ENCODE measurements at regions not wholly inside any gene's neighbourhood (a gene's known extent, or its start where the extent isn't known, plus 50 kb on each side); places are given as distances from the start of the nearest gene placed in this dataset.

- H3K79me2 ChIP-seq (replicated peaks; ENCODE audit: insufficient read depth, low read length) = peaks cover 45% of the 10 kb centered on the region
- H3K36me3 ChIP-seq (ENCODE audit: insufficient read depth, low read length) = no peaks in the 10 kb centered on the region
- no peak overlapping the region for H3K4me3 ChIP-seq (ENCODE audit: low read length)
- peak overlapping the region; percentile 97 for H3K27ac ChIP-seq (ENCODE audit: low read length)
- H4K20me1 ChIP-seq (ENCODE audit: insufficient read depth) = no peaks in the 10 kb centered on the region
- no peaks in the 10 kb centered on the region for H3K9me3 ChIP-seq (ENCODE audit: low read length)
- no peaks in the 10 kb centered on the region for H3K9me2 ChIP-seq (ENCODE audit: insufficient read depth, low read length)
- H3K4me2 ChIP-seq (ENCODE audit: low read length) = no peak overlapping the region
- TF ChIP-seq TAF1 (IDR thresholded peaks at IDR 0.05; ENCODE audit: low read depth) (no peak), SMC3 (conservative IDR thresholded peaks at IDR 0.05; ENCODE audit: poor library complexity) (peak; percentile 92), EZH2 (IDR thresholded peaks at IDR 0.05; ENCODE audit: borderline replicate concordance, insufficient read depth, low read length, poor library complexity, severe bottlenecking) (no peak), EP300 (conservative IDR thresholded peaks at IDR 0.05; ENCODE audit: poor library complexity, severe bottlenecking) (peak; percentile 63), CTCF (IDR thresholded peaks at IDR 0.05; ENCODE audit: poor library complexity, severe bottlenecking) (peak; percentile 93), POLR2AphosphoS5 (IDR thresholded peaks at IDR 0.05) (no peak), MXI1 (conservative IDR thresholded peaks at IDR 0.05; ENCODE audit: poor library complexity, severe bottlenecking) (no peak), RAD21 (conservative IDR thresholded peaks at IDR 0.05) (peak; percentile 96)
- TF ChIP-seq, protein P1, sequence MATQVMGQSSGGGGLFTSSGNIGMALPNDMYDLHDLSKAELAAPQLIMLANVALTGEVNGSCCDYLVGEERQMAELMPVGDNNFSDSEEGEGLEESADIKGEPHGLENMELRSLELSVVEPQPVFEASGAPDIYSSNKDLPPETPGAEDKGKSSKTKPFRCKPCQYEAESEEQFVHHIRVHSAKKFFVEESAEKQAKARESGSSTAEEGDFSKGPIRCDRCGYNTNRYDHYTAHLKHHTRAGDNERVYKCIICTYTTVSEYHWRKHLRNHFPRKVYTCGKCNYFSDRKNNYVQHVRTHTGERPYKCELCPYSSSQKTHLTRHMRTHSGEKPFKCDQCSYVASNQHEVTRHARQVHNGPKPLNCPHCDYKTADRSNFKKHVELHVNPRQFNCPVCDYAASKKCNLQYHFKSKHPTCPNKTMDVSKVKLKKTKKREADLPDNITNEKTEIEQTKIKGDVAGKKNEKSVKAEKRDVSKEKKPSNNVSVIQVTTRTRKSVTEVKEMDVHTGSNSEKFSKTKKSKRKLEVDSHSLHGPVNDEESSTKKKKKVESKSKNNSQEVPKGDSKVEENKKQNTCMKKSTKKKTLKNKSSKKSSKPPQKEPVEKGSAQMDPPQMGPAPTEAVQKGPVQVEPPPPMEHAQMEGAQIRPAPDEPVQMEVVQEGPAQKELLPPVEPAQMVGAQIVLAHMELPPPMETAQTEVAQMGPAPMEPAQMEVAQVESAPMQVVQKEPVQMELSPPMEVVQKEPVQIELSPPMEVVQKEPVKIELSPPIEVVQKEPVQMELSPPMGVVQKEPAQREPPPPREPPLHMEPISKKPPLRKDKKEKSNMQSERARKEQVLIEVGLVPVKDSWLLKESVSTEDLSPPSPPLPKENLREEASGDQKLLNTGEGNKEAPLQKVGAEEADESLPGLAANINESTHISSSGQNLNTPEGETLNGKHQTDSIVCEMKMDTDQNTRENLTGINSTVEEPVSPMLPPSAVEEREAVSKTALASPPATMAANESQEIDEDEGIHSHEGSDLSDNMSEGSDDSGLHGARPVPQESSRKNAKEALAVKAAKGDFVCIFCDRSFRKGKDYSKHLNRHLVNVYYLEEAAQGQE (IDR thresholded peaks at IDR 0.05; ENCODE audit: borderline replicate concordance) = peak; percentile 14
- peak overlapping the region; percentile 67 for H3K9ac ChIP-seq (ENCODE audit: low read length)
- H3F3A ChIP-seq (ENCODE audit: insufficient read depth, low read length, poor library complexity, severe bottlenecking) = peaks cover 9% of the 10 kb centered on the region
- H3K27me3 ChIP-seq (ENCODE audit: insufficient read depth, low read depth, low read length) = no peaks in the 10 kb centered on the region
- H2AFZ ChIP-seq (ENCODE audit: low read depth, low read length) = peak overlapping the region; percentile 30
Observed at GRCh38 chr16:72501739-72502593, 330.0 kb upstream of the PMFBP1 start.

- Histone ChIP-seq H3K9ac (ENCODE audit: low read length) (peak overlapping the region; percentile 67), H2AFZ (ENCODE audit: low read depth, low read length) (no peak overlapping the region), H3K9me2 (ENCODE audit: insufficient read depth, low read length) (no peaks in the 10 kb centered on the region), H3K4me3 (ENCODE audit: low read length) (peak overlapping the region; percentile 42), H3F3A (ENCODE audit: insufficient read depth, low read length, poor library complexity, severe bottlenecking) (peaks cover 9% of the 10 kb centered on the region), H3K9me3 (ENCODE audit: low read length) (no peaks in the 10 kb centered on the region), H3K4me2 (ENCODE audit: low read length) (peak overlapping the region; percentile 83), H3K79me2 (replicated peaks; ENCODE audit: insufficient read depth, low read length) (peaks cover 44% of the 10 kb centered on the region), H3K27me3 (ENCODE audit: insufficient read depth, low read depth, low read length) (no peaks in the 10 kb centered on the region), H3K27ac (ENCODE audit: low read length) (peak overlapping the region; percentile 97), H4K20me1 (ENCODE audit: insufficient read depth) (no peaks in the 10 kb centered on the region), H3K36me3 (ENCODE audit: insufficient read depth, low read length) (no peaks in the 10 kb centered on the region)
- TF ChIP-seq CTCF (IDR thresholded peaks at IDR 0.05; ENCODE audit: poor library complexity, severe bottlenecking) = no peak
- no peak for TF ChIP-seq TAF1 (IDR thresholded peaks at IDR 0.05; ENCODE audit: low read depth)
- TF ChIP-seq RAD21 (conservative IDR thresholded peaks at IDR 0.05) = no peak
- peak; percentile 47 for TF ChIP-seq SMC3 (conservative IDR thresholded peaks at IDR 0.05; ENCODE audit: poor library complexity)
- peak; percentile 45 for TF ChIP-seq EP300 (conservative IDR thresholded peaks at IDR 0.05; ENCODE audit: poor library complexity, severe bottlenecking)
Observed at GRCh38 chr16:72500545-72500944, 328.6 kb upstream of the PMFBP1 start.
